ENCODE measurements at regions not wholly inside any gene's neighbourhood (a gene's known extent, or its start where the extent isn't known, plus 50 kb on each side); places are given as distances from the start of the nearest gene placed in this dataset.

- Mint-ChIP-seq H3K4me3 (no peak overlapping the region), H3K9me3 (ENCODE audit: low read depth) (no peaks in the 10 kb centered on the region), H3K27ac (no peak overlapping the region), H3K4me1 (ENCODE audit: low read depth) (no peaks in the 10 kb centered on the region), H3K27me3 (no peaks in the 10 kb centered on the region), H3K36me3 (no peaks in the 10 kb centered on the region)
These were observed 58.1 kb upstream of the ZNF648 start for GRCh38 chr1:182119631-182120030.

GRCh38 chr1:182118851-182119250 lies 57.3 kb upstream of the ZNF648 start:
- H3K27ac Mint-ChIP-seq: no peak overlapping the region
- no peaks in the 10 kb centered on the region for H3K36me3 Mint-ChIP-seq
- H3K4me3 Mint-ChIP-seq: no peak overlapping the region
- no peaks in the 10 kb centered on the region for H3K9me3 Mint-ChIP-seq (ENCODE audit: low read depth)
- H3K27me3 Mint-ChIP-seq: no peaks in the 10 kb centered on the region
- peaks cover 2% of the 10 kb centered on the region for H3K4me1 Mint-ChIP-seq (ENCODE audit: low read depth)

GRCh38 chr1:182114627-182115023 lies 53.1 kb upstream of the ZNF648 start:
- Mint-ChIP-seq H3K4me3 (no peak overlapping the region), H3K27ac (no peak overlapping the region), H3K36me3 (no peaks in the 10 kb centered on the region), H3K27me3 (peaks cover 9% of the 10 kb centered on the region), H3K4me1 (ENCODE audit: low read depth) (peaks cover 2% of the 10 kb centered on the region), H3K9me3 (ENCODE audit: low read depth) (no peaks in the 10 kb centered on the region)

- no peaks in the 10 kb centered on the region for H3K9me3 Mint-ChIP-seq (ENCODE audit: low read depth)
- peaks cover 9% of the 10 kb centered on the region for H3K27me3 Mint-ChIP-seq
- H3K36me3 Mint-ChIP-seq: no peaks in the 10 kb centered on the region
These were observed 52.5 kb upstream of the ZNF648 start for GRCh38 chr1:182113879-182114626.

GRCh38 chr1:182111496-182111895 lies 50.0 kb upstream of the ZNF648 start:
- H3K9me3 Mint-ChIP-seq (ENCODE audit: low read depth): no peaks in the 10 kb centered on the region
- no peak overlapping the region for H3K4me3 Mint-ChIP-seq
- H3K4me1 Mint-ChIP-seq (ENCODE audit: low read depth): peaks cover 2% of the 10 kb centered on the region
- peaks cover 11% of the 10 kb centered on the region for H3K27me3 Mint-ChIP-seq
- no peak overlapping the region for H3K27ac Mint-ChIP-seq
- no peaks in the 10 kb centered on the region for H3K36me3 Mint-ChIP-seq

More at GRCh38 chr1:182113879-182114626, 52.5 kb upstream of the ZNF648 start:
- no peak overlapping the region for H3K4me3 Mint-ChIP-seq
- H3K27ac Mint-ChIP-seq: no peak overlapping the region
- peaks cover 2% of the 10 kb centered on the region for H3K4me1 Mint-ChIP-seq (ENCODE audit: low read depth)
